ENCODE measurements at regions not wholly inside any gene's neighbourhood (a gene's known extent, or its start where the extent isn't known, plus 50 kb on each side); places are given as distances from the start of the nearest gene placed in this dataset.

GRCh38 chr4:1506956-1507721 lies 100.9 kb upstream of the NKX1-1 start:
- no peak for DNase-seq

GRCh38 chr4:1505511-1506460 lies 99.5 kb upstream of the NKX1-1 start:
- DNase-seq = no peak

- DNase-seq = no peak
Measured at GRCh38 chr4:1504595-1505500, 98.6 kb upstream of the NKX1-1 start.

GRCh38 chr4:1503583-1504471 lies 97.6 kb upstream of the NKX1-1 start:
- no peak for DNase-seq

- no peak for DNase-seq
Measured at GRCh38 chr4:1502976-1503375, 96.7 kb upstream of the NKX1-1 start.

DNA sequence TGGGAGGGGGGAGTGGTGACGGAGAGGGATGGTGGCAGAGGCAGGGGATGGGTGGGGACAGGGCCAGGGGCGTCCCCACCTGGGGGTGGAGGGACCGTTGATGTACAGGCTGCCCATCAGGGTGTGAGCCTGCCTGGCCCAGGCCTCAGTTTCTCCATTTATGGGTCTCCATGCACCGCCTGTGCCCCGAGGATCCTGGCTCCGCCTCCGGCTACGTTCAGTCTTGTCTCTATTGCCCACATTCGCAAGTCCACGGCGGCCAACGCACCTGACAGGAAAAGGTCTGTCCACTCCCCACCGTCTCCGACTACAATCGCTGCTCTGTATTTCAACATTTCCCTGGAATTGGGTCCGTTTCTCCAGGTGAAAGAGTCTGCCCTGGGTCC lies 96.3 kb upstream of the NKX1-1 start:
- DNase-seq = no peak

DNA sequence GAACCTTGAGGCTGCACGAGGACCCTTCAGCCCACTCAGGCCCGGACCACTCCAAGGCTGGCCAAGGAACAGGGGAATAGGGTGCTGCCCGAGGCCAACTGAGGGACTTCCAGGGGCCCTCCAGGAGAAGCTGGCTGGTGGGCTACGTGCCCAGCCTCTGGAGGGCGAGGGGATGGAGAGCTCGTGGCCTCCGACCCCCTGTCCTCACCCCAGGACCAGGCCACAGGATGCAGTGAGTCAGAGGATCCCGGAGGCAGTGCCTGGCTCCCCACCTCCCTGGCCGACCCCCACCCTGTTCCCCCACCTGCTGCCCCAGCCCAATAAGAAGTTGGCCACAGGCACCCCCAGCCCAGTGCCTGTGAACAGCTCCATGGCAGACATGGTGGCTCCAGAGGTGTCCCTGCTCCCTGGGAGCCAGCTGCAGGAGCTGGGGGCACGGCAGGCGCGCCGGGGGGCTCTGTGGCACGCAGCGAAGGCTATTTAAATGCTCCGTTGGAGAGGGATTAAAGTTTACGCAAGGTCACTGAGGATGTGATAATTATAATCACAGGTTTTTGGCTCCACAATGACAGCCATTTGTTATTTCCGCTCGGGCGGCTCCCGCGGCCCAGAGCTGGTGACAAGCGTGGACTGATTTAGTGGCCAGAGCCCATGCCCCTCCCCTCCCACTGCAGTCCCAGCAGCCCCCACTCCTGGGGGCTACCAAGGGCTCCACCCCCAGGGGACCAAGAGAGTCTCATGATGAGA lies 95.7 kb upstream of the NKX1-1 start:
- DNase-seq = no peak

DNA sequence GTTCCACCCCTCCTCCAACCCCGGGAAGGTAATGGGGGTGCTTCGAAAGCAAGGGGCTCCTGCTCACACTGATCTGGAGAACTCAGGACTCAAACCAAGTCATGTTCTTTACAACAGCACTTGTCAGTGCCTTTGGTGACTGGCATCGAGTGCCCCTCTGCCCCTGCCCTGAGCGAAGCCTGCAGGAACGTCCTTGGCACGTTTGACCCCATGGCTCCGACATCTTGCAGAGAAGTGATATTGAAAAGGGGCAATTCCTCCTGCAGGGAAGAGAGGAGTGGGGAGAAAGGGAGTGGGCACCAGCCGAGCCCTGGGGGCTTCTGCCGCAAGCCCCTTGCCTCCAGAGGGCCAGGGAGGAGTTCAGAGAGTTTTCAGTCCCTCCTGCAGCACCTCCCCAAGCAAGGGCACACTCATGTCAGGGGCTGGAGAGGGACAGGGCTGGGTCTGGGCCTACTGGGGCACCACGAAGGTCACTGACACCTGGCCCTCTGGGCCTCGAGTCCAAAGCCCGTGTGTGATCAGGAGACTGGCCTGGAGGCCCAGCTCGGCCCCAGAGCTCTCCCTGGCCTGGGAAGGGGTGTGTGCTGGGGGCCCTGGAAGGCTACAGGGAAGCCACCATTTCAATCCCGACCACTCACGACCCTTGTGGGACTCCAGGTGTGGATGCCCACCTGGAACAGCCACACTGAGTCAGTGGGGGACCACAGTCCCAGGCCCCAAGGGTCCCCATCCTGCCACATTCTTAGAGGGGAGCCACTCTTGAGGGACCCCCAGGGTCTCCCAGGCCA lies 94.9 kb upstream of the NKX1-1 start:
- DNase-seq = no peak

DNA sequence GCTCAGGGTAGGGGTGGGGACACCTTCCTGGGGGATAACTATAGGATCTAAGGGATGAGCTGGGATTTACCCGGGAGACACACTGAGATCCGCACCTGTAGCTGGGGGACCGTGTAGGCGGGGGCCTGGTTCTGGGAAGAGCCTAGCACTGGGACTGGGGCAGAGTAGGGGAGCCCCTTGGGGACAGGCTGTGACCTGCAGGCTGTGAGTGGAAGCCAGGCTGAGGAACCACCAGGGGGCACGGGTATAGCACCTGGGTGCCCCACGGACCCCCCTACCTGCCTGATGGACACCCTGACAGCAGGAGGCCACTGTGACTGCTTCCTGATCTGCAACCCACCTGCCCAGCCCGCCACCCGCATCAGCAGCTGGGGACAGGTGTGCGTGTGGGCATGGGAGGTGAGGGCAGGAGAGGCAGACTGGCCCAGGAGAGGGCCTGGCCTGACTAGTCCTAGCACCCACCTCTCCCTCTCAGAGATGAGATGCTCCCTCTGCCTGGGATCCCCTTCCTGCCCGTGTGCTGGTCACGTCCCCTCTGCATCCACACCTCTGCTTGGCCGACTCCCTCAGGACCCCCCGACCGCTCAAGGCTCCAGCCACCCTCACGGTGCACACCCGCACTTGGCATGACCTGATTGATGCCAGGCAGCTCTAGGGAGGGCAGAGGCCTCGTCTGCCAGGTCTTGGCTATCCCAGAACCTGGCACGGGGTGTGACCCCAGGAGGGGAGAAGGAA lies 94.2 kb upstream of the NKX1-1 start:
- DNase-seq = no peak

GRCh38 chr4:1499465-1499864 lies 93.2 kb upstream of the NKX1-1 start:
- no peak for DNase-seq

DNA sequence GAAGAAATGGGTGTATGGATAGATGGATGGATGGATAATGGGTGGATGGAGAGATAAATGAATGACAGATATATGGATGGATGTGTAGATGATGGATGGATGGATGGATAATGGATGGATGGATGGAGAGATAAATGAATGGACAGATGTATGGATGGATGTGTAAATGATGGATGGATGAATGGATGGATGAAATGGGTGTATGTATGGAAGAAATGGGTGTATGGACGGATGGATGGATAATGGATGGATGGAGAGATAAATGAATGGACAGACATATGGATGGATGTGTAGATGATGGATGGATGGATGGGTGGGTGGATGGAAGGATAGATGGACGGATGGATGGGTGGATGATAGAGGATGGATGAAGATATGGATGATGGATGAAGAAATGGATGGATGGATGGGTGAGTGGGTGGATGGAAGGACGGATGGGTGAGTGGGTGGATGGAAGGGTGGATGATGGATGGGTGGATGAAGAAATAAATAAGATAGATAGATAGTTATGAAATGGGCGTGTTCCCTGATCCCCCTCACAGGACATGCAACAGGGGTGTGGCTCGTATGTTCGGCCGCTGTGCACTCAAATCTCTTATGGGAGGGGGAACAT lies 91.1 kb upstream of the NKX1-1 start:
- no peak for DNase-seq

DNA sequence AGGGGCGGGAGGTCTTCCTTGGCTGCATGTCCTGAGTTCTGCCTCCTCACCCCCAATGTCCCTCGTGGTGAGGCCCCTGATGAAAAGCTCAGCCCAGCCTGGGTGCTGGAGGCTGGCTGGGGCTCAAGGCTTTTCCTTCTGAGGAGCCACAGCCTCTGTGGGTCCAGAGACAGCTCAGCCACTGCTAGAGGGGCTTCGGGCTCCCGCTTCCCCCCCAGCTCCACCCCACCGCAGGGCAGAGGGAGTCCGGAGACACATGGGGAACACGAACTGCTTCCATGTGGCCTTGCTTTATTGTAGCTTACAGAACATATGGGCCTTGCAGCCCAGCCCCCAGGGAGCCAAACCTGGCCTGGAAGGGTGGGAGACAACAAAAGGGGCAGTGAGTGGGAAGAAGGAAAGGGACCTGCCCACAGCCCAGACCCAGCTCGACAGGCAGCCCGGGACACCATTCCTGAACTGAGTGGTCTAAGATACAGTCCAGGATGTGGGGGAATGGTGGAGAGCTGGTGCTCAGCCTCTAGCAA lies 89.9 kb upstream of the NKX1-1 start:
- no peak for DNase-seq

DNA sequence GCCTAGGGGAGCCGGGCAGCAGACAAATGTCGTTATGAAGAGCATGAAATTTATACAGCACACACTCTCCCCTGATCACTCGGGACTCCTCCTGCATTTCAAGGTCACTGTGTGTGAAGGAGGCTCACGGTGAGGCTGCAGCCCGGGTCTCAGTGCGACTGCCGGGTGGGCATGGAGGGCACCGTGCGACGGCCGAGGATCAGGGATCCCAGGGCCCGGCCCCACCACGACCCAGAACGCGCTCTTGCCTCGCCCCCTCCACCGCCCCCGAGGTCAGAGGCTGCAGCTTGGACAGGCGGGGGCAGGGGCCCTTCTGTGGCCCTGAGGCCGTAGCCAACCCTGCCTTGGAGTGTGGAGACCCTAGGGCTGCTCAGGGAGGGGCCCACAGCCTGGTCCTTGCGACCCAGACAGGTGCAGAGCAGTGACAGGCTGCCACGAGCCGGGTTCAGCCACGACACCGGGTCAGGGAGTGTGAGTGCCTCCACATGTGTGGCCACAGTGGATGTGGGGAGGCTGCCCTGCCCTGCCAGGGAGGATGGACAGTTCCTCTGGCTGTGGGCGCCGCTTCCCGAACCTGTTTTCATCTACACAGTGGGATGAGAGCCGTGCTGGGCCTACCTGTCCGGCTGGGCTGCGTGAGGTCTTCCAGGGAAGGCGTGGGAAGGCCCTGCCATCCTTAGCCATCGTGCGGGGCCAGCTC lies 89.3 kb upstream of the NKX1-1 start:
- DNase-seq = no peak

- no peak for DNase-seq
Measured at GRCh38 chr4:1494416-1495315, 88.4 kb upstream of the NKX1-1 start.

- no peak for DNase-seq
Measured at GRCh38 chr4:1493540-1494287, 87.5 kb upstream of the NKX1-1 start.
